Caki2 (cell line): ENCODE measurements at regions not wholly inside any gene's neighbourhood (a gene's known extent, or its start where the extent isn't known, plus 50 kb on each side); places are given as distances from the start of the nearest gene placed in this dataset.

Experiments
- DNase-seq: peaks from one replicate; pipeline ENCODE4 v3.0.0-alpha.2; 2015; ENCODE audit warnings: low read depth
- in situ Hi-C: cut with HindIII; loops from 2 replicates; pipeline ENCODE4 v1.10.0; 2016; ENCODE audit warnings: low sequenced_read_pairs, low pct_unique_long_range_greater_than_20kb, mixed read lengths

- no peak for DNase-seq
Observed at GRCh38 chr1:172954476-172955150, 96.1 kb downstream of the TNFSF18 start.

GRCh38 chr1:172955161-172955815 is 95.5 kb downstream of the TNFSF18 start:
- in situ Hi-C loops = no loop called here

More at GRCh38 chr1:172954476-172955150, 96.1 kb downstream of the TNFSF18 start:
- in situ Hi-C loops = no loop called here

GRCh38 chr1:172956871-172957270 is 93.9 kb downstream of the TNFSF18 start:
- DNase-seq = no peak
- in situ Hi-C loops = no loop called here

More at GRCh38 chr1:172955161-172955815, 95.5 kb downstream of the TNFSF18 start:
- no peak for DNase-seq

- no peak for DNase-seq
- in situ Hi-C loops = no loop called here
Observed at GRCh38 chr1:172957491-172957890, 93.2 kb downstream of the TNFSF18 start.

- no peak for DNase-seq
- in situ Hi-C loops = no loop called here
Observed at GRCh38 chr1:172959571-172959970, 91.2 kb downstream of the TNFSF18 start.

GRCh38 chr1:172960019-172960418 is 90.7 kb downstream of the TNFSF18 start:
- no peak for DNase-seq
- in situ Hi-C loops = no loop called here

- no peak for DNase-seq
Observed at GRCh38 chr1:172960454-172961208, 90.1 kb downstream of the TNFSF18 start.

GRCh38 chr1:172964864-172965263 is 85.9 kb downstream of the TNFSF18 start:
- DNase-seq = no peak
- in situ Hi-C loops = no loop called here

More at GRCh38 chr1:172960454-172961208, 90.1 kb downstream of the TNFSF18 start:
- in situ Hi-C loops = no loop called here

- no peak for DNase-seq
- in situ Hi-C loops = no loop called here
Observed at GRCh38 chr1:172966844-172967540, 83.7 kb downstream of the TNFSF18 start.

GRCh38 chr1:172967936-172968335 is 82.8 kb downstream of the TNFSF18 start:
- in situ Hi-C loops = no loop called here
- no peak for DNase-seq

GRCh38 chr1:172969611-172970010 is 81.1 kb downstream of the TNFSF18 start:
- DNase-seq = no peak
- in situ Hi-C loops = no loop called here

GRCh38 chr1:172970186-172970585 is 80.6 kb downstream of the TNFSF18 start:
- DNase-seq = no peak
- in situ Hi-C loops = no loop called here

GRCh38 chr1:172971241-172971640 is 79.5 kb downstream of the TNFSF18 start:
- in situ Hi-C loops = no loop called here
- DNase-seq = no peak

GRCh38 chr1:172972258-172972657 is 78.5 kb downstream of the TNFSF18 start:
- no peak for DNase-seq
- in situ Hi-C loops = no loop called here

GRCh38 chr1:172973424-172973823 is 77.3 kb downstream of the TNFSF18 start:
- in situ Hi-C loops = no loop called here
- DNase-seq = peak; percentile 58

GRCh38 chr1:172976222-172977041 is 74.3 kb downstream of the TNFSF18 start:
- in situ Hi-C loops = no loop called here

GRCh38 chr1:172977296-172978017 is 73.3 kb downstream of the TNFSF18 start:
- in situ Hi-C loops = no loop called here
- no peak for DNase-seq

More at GRCh38 chr1:172976222-172977041, 74.3 kb downstream of the TNFSF18 start:
- DNase-seq = peak; percentile 93
